Spleen (tissue), 11 donors: ENCODE measurements at regions not wholly inside any gene's neighbourhood (a gene's known extent, or its start where the extent isn't known, plus 50 kb on each side); places are given as distances from the start of the nearest gene placed in this dataset.

Experiments
- DNase-seq: peaks from one replicate; pipeline ENCODE4 v3.0.0-alpha.2; 2020
- H3K27ac ChIP-seq, 8 donors: fragments of 200-600 bp; sonication (generic) in 7 of 8; 1 replicate in 4 of 8; 2 replicates in 4 of 8; pipeline versions ENCODE4 v1.5.0 to v1.8.0; 2016 to 2021; ENCODE audit warnings: inconsistent platforms in 4 of 8, mild to moderate bottlenecking in 4 of 8, moderate library complexity in 1 of 8
- H3K27me3 ChIP-seq, 7 donors: fragments of 200-600 bp; sonication (generic) in 6 of 7; replicated peaks in 1 of 7; 1 replicate in 4 of 7; 2 replicates in 3 of 7; pipeline versions ENCODE4 v1.5.0 to v1.8.0; 2016 to 2021; ENCODE audit warnings: inconsistent platforms in 3 of 7, mild to moderate bottlenecking in 1 of 7
- H3K36me3 ChIP-seq, 6 donors: fragments of 200-600 bp; sonication (generic) in 5 of 6; 1 replicate in 4 of 6; 2 replicates in 2 of 6; pipeline versions ENCODE4 v1.5.0 to v1.8.0; 2016 to 2021; ENCODE audit warnings: inconsistent platforms in 2 of 6
- H3K4me1 ChIP-seq, 6 donors: fragments of 200-600 bp; sonication (generic) in 5 of 6; 1 replicate in 3 of 6; 2 replicates in 3 of 6; pipeline versions ENCODE4 v1.5.0 to v1.8.0; 2016 to 2021; ENCODE audit warnings: inconsistent platforms in 3 of 6
- H3K4me3 ChIP-seq, 8 donors: fragments of 200-600 bp; sonication (generic) in 7 of 8; 1 replicate in 4 of 8; 2 replicates in 4 of 8; pipeline versions ENCODE4 v1.5.0 to v1.8.0; 2016 to 2021; ENCODE audit warnings: inconsistent platforms in 4 of 8, mild to moderate bottlenecking in 4 of 8, moderate library complexity in 2 of 8
- H3K9me3 ChIP-seq, 8 donors: fragments of 200-600 bp; sonication (generic) in 7 of 8; 1 replicate in 4 of 8; 2 replicates in 4 of 8; pipeline versions ENCODE4 v1.5.0 to v1.8.0; 2016 to 2021; ENCODE audit warnings: inconsistent platforms in 4 of 8
- CTCF ChIP-seq, 11 experiments: fragments of 200-600 bp in 7 of 11; fragments of 450-650 bp in 4 of 11; sonication (generic) in 4 of 11; IDR thresholded peaks in 8 of 11; conservative IDR thresholded peaks in 3 of 11; 1 replicate in 7 of 11; 2 replicates in 4 of 11; pipeline versions ENCODE4 v1.4.0 to v1.8.0; 2016 to 2021; ENCODE audit warnings: antibody characterized with exemption in 11 of 11, inconsistent platforms in 4 of 11, mild to moderate bottlenecking in 1 of 11
- POLR2A ChIP-seq, 3 donors: fragments of 450-650 bp; IDR thresholded peaks; one replicate each; pipeline ENCODE4 v1.5.1; 2017; ENCODE audit warnings: antibody characterized with exemption in 3 of 3, mild to moderate bottlenecking in 1 of 3
- POLR2AphosphoS5 ChIP-seq, 3 donors: sonication (generic); formaldehyde crosslinking; IDR thresholded peaks; one replicate each; pipeline ENCODE4 v1.5.1; 2017; ENCODE audit warnings: antibody characterized with exemption in 3 of 3
- WGBS, 5 donors: extraction: QIAGEN DNeasy Blood & Tissue Kit in 3 of 5; methylation state at CpG; one replicate each; pipeline versions ENCODE4 v1.1.5 to v1.1.7; 2013 to 2018; 5-methylcytosine and 5-hydroxymethylcytosine counted together
- intact Hi-C: fragments of 100-400 bp; cut with DNase I; formaldehyde crosslinking; loops from one replicate; pipeline ENCODE4 v1.15.0; 2023; ENCODE audit warnings: low total_unique reads
- small RNA-seq, 4 donors: library from RNA; depleted of rRNA; stranded (forward); fragments of <200 nt; gene quantifications; one replicate each; pipeline ENCODE3, GENCODE V24; 2016
- donor health status: healthy with polysubstance abuse.
- donor health status: DM: no; HTN: no; CAD: no; lungs with moderate emphysema.
- donor health status: DM: no; HTN: no; CAD: no.
- donor health status: Bipolar disorder and iron deficiency.
- donor health status: healthy.
- donor health status: DM: no; HTN: no; CAD: no.
- donor health status: DM: yes; HTN: yes; CAD: no.

- DNase-seq, result no peak
- Histone ChIP-seq H3K9me3 (peaks cover 0 to 9% (median 0%) of the 10 kb centered on the region in 8 donors), H3K27me3 (no peaks in the 10 kb centered on the region), H3K36me3 (no peaks in the 10 kb centered on the region), H3K27ac (no peak overlapping the region), H3K4me3 (no peak overlapping the region), H3K4me1 (no peaks in the 10 kb centered on the region)
- TF ChIP-seq CTCF (IDR thresholded peaks at IDR 0.05 in 8 of 11, conservative IDR thresholded peaks at IDR 0.05 in 3 of 11) (no peak), POLR2A (IDR thresholded peaks at IDR 0.05) (no peak), POLR2AphosphoS5 (IDR thresholded peaks at IDR 0.05) (no peak)
- intact Hi-C loops, result no loop called here
Observed at GRCh38 chr5:73997960-73998359, 372.0 kb downstream of the ARHGEF28 start.

DNA sequence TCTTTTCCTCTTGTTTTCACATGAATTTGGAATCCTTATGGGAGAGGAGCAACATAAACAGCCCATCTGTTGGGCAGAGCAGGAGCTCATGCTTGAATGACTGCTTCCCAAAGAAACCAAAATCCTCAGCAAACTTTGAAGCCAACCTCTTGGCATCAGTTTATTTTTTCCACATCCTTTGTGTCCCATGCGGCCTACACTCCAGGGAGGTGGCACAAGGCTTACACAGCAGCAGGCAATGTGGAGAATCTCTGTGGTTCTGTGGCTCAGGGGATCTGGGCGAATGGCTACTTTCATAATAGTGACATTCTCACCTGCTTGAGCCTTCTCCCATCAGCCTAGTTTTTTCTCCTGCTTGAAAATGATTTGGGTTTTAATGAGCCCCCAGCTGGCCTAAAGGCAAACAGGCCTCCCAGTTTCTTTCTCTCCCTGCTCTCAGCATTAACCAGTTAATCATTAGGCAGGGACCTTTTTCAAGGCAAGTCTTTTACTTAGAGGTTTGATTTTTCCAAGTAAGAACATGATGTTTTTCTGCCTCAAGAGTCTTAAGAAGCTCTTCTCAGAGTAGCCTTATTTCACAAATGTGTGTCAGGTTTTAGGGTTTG is 370.3 kb downstream of the ARHGEF28 start:
- Histone ChIP-seq H3K27me3 (no peaks in the 10 kb centered on the region), H3K4me3 (no peak overlapping the region), H3K4me1 (no peaks in the 10 kb centered on the region), H3K9me3 (peaks cover 0 to 9% (median 0%) of the 10 kb centered on the region in 8 donors), H3K27ac (no peak overlapping the region), H3K36me3 (no peaks in the 10 kb centered on the region)
- TF ChIP-seq POLR2AphosphoS5 (IDR thresholded peaks at IDR 0.05) (no peak), POLR2A (IDR thresholded peaks at IDR 0.05) (no peak), CTCF (IDR thresholded peaks at IDR 0.05 in 8 of 11, conservative IDR thresholded peaks at IDR 0.05 in 3 of 11) (no peak)
- no peak for DNase-seq
- intact Hi-C loops, result no loop called here
- WGBS, 5 donors, result 40 to 74% (median 64%) methylated on average over 2 of the region's 2 CpGs

DNA sequence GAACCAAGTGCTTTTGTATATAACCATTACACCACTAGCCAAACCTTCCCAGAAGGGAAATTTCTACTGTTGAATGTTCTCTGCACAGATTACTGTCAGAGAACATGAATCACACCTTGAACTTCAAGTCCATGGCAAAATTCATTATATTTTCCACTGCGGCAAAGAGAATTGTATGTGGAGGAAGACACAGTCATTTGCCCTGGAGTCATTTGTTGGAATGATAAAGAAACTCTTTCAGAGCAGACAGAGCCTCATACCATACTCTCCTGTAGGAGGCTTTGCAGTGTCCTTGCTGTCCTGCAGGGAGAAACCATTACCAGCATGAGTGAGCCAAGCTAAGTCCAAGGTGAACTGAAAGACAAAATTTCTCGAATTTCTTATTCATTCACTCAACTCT is 369.0 kb downstream of the ARHGEF28 start:
- no peak for DNase-seq
- Histone ChIP-seq H3K4me1 (peaks cover 0 to 5% (median 0%) of the 10 kb centered on the region in 6 donors), H3K36me3 (no peaks in the 10 kb centered on the region), H3K27ac (no peak overlapping the region), H3K27me3 (no peaks in the 10 kb centered on the region), H3K9me3 (peaks cover 0 to 9% (median 0%) of the 10 kb centered on the region in 8 donors), H3K4me3 (no peak overlapping the region)
- 79 to 87% (median 87%) methylated on average over 2 of the region's 2 CpGs for WGBS, 5 donors
- intact Hi-C loops, result no loop called here
- no peak for TF ChIP-seq POLR2AphosphoS5 (IDR thresholded peaks at IDR 0.05)
- TF ChIP-seq CTCF (IDR thresholded peaks at IDR 0.05 in 8 of 11, conservative IDR thresholded peaks at IDR 0.05 in 3 of 11), result no peak
- TF ChIP-seq POLR2A (IDR thresholded peaks at IDR 0.05), result no peak

Small RNA genes in the stretch of these regions (small RNA-seq; reads per million reads assigned to genes)
- 0 reads per million in 4 donors for gene RN7SL814P
